Mesendoderm (in vitro differentiated cells): ENCODE measurements at regions not wholly inside any gene's neighbourhood (a gene's known extent, or its start where the extent isn't known, plus 50 kb on each side); places are given as distances from the start of the nearest gene placed in this dataset.

Source experiments
- DNase-seq: peaks from one replicate; pipeline ENCODE4 v3.0.0; 2013
- H2AK5ac ChIP-seq: 2 replicates; pipeline ENCODE4 v1.6.1; 2013; ENCODE audit warnings: low read length, inconsistent platforms
- H2BK120ac ChIP-seq: 2 replicates; pipeline ENCODE4 v1.6.1; 2013; ENCODE audit warnings: low read depth, mild to moderate bottlenecking, low read length, moderate library complexity, mixed read lengths
- H2BK15ac ChIP-seq: replicated peaks from 2 replicates; pipeline ENCODE4 v1.6.1; 2013; ENCODE audit warnings: low read depth, mild to moderate bottlenecking, moderate library complexity
- H2BK5ac ChIP-seq: 2 replicates; pipeline ENCODE4 v1.6.1; 2013; ENCODE audit warnings: low read length, inconsistent platforms
- H3K18ac ChIP-seq: 2 replicates; pipeline ENCODE4 v1.6.1; 2013; ENCODE audit warnings: mild to moderate bottlenecking, low read length, mixed read lengths
- H3K23ac ChIP-seq: one replicate; pipeline ENCODE4 v1.6.1; 2013; ENCODE audit warnings: low read length
- H3K27ac ChIP-seq: 2 replicates; pipeline ENCODE4 v1.5.1; 2013; ENCODE audit warnings: low read depth, mild to moderate bottlenecking, inconsistent platforms, low read length, moderate library complexity
- H3K27me3 ChIP-seq: 2 replicates; pipeline ENCODE4 v1.6.1; 2013; ENCODE audit warnings: low read length, control low read depth, mild to moderate bottlenecking, inconsistent platforms; ENCODE audit not compliant: insufficient read depth, poor library complexity
- H3K36me3 ChIP-seq: 2 replicates; pipeline ENCODE4 v1.6.1; 2013; ENCODE audit warnings: low read length, inconsistent platforms; ENCODE audit not compliant: control insufficient read depth, insufficient read depth
- H3K4ac ChIP-seq: one replicate; pipeline ENCODE4 v1.6.1; 2013; ENCODE audit warnings: low read depth, mild to moderate bottlenecking, low read length, moderate library complexity
- H3K4me1 ChIP-seq: 2 replicates; pipeline ENCODE4 v1.6.1; 2013; ENCODE audit warnings: low read depth, low read length, inconsistent platforms; ENCODE audit not compliant: control insufficient read depth
- H3K4me2 ChIP-seq: 2 replicates; pipeline ENCODE4 v1.6.1; 2013; ENCODE audit warnings: low read length
- H3K4me3 ChIP-seq: 2 replicates; pipeline ENCODE4 v1.5.1; 2013; ENCODE audit warnings: mild to moderate bottlenecking, low read length
- H3K56ac ChIP-seq: one replicate; pipeline ENCODE4 v1.6.1; 2013; ENCODE audit warnings: low read length
- H3K79me1 ChIP-seq: 2 replicates; pipeline ENCODE4 v1.6.1; 2013; ENCODE audit warnings: low read length, inconsistent platforms
- H3K79me2 ChIP-seq: 2 replicates; pipeline ENCODE4 v1.6.1; 2013; ENCODE audit warnings: mild to moderate bottlenecking, low read length; ENCODE audit not compliant: control insufficient read depth, insufficient read depth
- H3K9ac ChIP-seq: 2 replicates; pipeline ENCODE4 v1.6.1; 2013; ENCODE audit warnings: low read length, inconsistent platforms
- H4K5ac ChIP-seq: one replicate; pipeline ENCODE4 v1.6.1; 2013; ENCODE audit warnings: low read length
- H4K8ac ChIP-seq: one replicate; pipeline ENCODE4 v1.6.1; 2013; ENCODE audit warnings: low read depth, mild to moderate bottlenecking, control low read depth, low read length, moderate library complexity
- WGBS: extraction: QIAGEN DNeasy Blood & Tissue Kit; methylation state at CpG from one replicate; pipeline ENCODE4 v1.1.7; 2013; ENCODE audit warnings: low lambda C conversion rate, missing lambda C conversion rate; ENCODE audit not compliant: insufficient coverage; ENCODE audit errors: extremely low coverage; 5-methylcytosine and 5-hydroxymethylcytosine counted together

DNA sequence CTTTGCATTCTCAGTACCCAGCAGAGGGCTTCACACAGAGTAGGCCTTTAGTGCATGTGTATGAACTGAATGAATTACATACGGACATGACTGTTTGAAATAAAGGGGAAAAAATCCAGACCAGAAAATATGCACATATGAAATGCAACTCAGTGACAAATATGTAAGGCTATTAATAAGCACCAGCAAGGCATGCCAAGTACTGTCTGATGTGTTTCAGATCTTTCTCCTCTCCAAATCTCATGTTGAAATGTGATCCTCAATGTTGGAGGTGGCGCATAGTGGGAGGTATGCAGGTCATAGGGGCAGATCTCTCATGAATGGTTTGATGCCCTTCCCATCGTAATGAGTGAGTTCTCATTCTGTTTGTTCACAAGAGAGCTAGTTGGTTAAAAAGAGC is 87.3 kb upstream of the TOMM7 start:
- Histone ChIP-seq H3K4me3 (no peak overlapping the region), H4K5ac (no peak overlapping the region), H3K4me1 (no peaks in the 10 kb centered on the region), H3K36me3 (no peaks in the 10 kb centered on the region), H3K79me1 (no peaks in the 10 kb centered on the region), H2AK5ac (no peak overlapping the region), H4K8ac (no peak overlapping the region), H3K18ac (no peak overlapping the region), H3K56ac (no peak overlapping the region), H3K27ac (no peak overlapping the region), H2BK15ac (no peak overlapping the region), H3K23ac (no peak overlapping the region), H3K27me3 (no peaks in the 10 kb centered on the region), H2BK5ac (no peak overlapping the region), H3K9ac (no peak overlapping the region), H3K4ac (no peak overlapping the region), H3K79me2 (no peaks in the 10 kb centered on the region), H3K4me2 (no peak overlapping the region), H2BK120ac (no peak overlapping the region)
- WGBS = no CpG with 5 or more reads among the region's 3 CpGs
- no peak for DNase-seq

GRCh38 chr7:22907805-22908204 is 85.2 kb upstream of the TOMM7 start:
- Histone ChIP-seq H3K27ac (no peak overlapping the region), H3K18ac (no peak overlapping the region), H3K4ac (no peak overlapping the region), H3K36me3 (no peaks in the 10 kb centered on the region), H3K79me1 (no peaks in the 10 kb centered on the region), H3K4me1 (no peaks in the 10 kb centered on the region), H3K79me2 (no peaks in the 10 kb centered on the region), H3K9ac (no peak overlapping the region), H4K5ac (no peak overlapping the region), H3K4me3 (no peak overlapping the region), H3K56ac (no peak overlapping the region), H3K23ac (no peak overlapping the region), H3K4me2 (no peak overlapping the region), H2BK120ac (no peak overlapping the region), H4K8ac (no peak overlapping the region), H2AK5ac (no peak overlapping the region), H3K27me3 (no peaks in the 10 kb centered on the region), H2BK15ac (no peak overlapping the region), H2BK5ac (no peak overlapping the region)
- no CpG with 5 or more reads among the region's 3 CpGs for WGBS
- no peak for DNase-seq

DNA sequence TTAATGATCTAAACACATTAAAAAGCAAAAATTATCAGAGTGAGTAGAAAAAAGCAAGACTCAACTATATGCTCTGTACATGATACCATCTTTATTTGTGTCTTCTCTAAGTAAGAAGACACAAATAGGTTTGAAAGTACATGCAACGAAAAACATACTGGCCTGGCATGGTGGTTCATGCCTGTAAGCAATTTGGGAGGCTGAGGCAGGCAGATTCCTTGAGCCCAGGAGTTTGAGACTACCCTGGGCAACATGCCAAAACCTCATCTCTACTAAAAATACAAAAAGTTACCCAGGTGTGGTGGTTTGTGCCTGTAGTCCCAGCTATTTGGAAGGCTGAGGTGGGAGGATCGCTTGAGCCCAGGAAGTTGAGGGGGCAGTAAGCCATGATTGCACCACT is 78.1 kb upstream of the TOMM7 start:
- WGBS = no CpG with 5 or more reads among the region's 2 CpGs
- H3K79me1 ChIP-seq = no peaks in the 10 kb centered on the region
- no peak overlapping the region for H3K27ac ChIP-seq
- H3K9ac ChIP-seq = no peak overlapping the region
- H3K79me2 ChIP-seq = no peaks in the 10 kb centered on the region
- H2AK5ac ChIP-seq = no peak overlapping the region
- H3K4me3 ChIP-seq = no peak overlapping the region
- no peaks in the 10 kb centered on the region for H3K4me1 ChIP-seq
- DNase-seq = no peak
- no peak overlapping the region for H4K5ac ChIP-seq
- no peak overlapping the region for H3K56ac ChIP-seq
- no peak overlapping the region for H3K4ac ChIP-seq
- H3K27me3 ChIP-seq = no peaks in the 10 kb centered on the region
- H3K18ac ChIP-seq = no peak overlapping the region
- no peak overlapping the region for H2BK15ac ChIP-seq
- H3K4me2 ChIP-seq = no peak overlapping the region
- H2BK5ac ChIP-seq = no peak overlapping the region
- no peak overlapping the region for H2BK120ac ChIP-seq
- H4K8ac ChIP-seq = no peak overlapping the region
- no peaks in the 10 kb centered on the region for H3K36me3 ChIP-seq
- no peak overlapping the region for H3K23ac ChIP-seq

DNA sequence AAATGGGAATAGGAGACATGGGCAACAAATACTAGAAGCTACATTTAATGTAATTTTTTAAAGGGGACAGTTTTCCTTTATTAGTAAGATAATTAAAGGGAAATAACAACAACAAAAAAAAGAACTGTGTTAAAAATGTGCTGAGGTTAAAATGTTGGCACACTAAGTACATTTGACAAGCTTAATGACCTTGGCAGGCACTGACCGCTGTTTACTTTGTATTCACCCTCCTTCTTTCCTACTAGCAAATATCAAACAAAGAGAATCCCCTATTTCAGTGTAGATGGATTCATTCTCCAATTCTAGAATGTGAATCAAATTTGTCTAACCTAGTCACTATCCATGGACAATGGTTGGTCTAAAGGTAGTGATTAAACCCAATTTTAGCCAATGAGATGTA is 77.5 kb upstream of the TOMM7 start:
- Histone ChIP-seq H3K27me3 (no peaks in the 10 kb centered on the region), H3K79me2 (no peaks in the 10 kb centered on the region), H2BK15ac (no peak overlapping the region), H3K36me3 (no peaks in the 10 kb centered on the region), H3K4ac (no peak overlapping the region), H3K56ac (no peak overlapping the region), H3K27ac (no peak overlapping the region), H2AK5ac (no peak overlapping the region), H3K23ac (no peak overlapping the region), H4K5ac (no peak overlapping the region), H3K9ac (no peak overlapping the region), H3K79me1 (no peaks in the 10 kb centered on the region), H4K8ac (no peak overlapping the region), H3K18ac (no peak overlapping the region), H3K4me3 (no peak overlapping the region), H2BK120ac (no peak overlapping the region), H3K4me2 (no peak overlapping the region), H2BK5ac (no peak overlapping the region), H3K4me1 (no peaks in the 10 kb centered on the region)
- WGBS = no CpG with 5 or more reads among the region's 1 CpG
- no peak for DNase-seq

GRCh38 chr7:22896917-22897316 is 74.3 kb upstream of the TOMM7 start:
- no peak overlapping the region for H2BK15ac ChIP-seq
- no peak overlapping the region for H3K23ac ChIP-seq
- H2AK5ac ChIP-seq = no peak overlapping the region
- no CpG with 5 or more reads among the region's 5 CpGs for WGBS
- no peaks in the 10 kb centered on the region for H3K79me2 ChIP-seq
- no peak overlapping the region for H3K9ac ChIP-seq
- no peaks in the 10 kb centered on the region for H3K27me3 ChIP-seq
- no peak overlapping the region for H3K4ac ChIP-seq
- H2BK5ac ChIP-seq = no peak overlapping the region
- H3K4me2 ChIP-seq = no peak overlapping the region
- H3K36me3 ChIP-seq = no peaks in the 10 kb centered on the region
- no peak overlapping the region for H2BK120ac ChIP-seq
- no peaks in the 10 kb centered on the region for H3K79me1 ChIP-seq
- H4K5ac ChIP-seq = no peak overlapping the region
- no peak overlapping the region for H3K18ac ChIP-seq
- H3K27ac ChIP-seq = no peak overlapping the region
- DNase-seq = peak; percentile 83
- H4K8ac ChIP-seq = no peak overlapping the region
- no peak overlapping the region for H3K4me3 ChIP-seq
- H3K4me1 ChIP-seq = no peaks in the 10 kb centered on the region
- H3K56ac ChIP-seq = no peak overlapping the region

GRCh38 chr7:22895828-22896165 is 73.1 kb upstream of the TOMM7 start:
- H3K9ac ChIP-seq = no peak overlapping the region
- no peaks in the 10 kb centered on the region for H3K27me3 ChIP-seq
- no peaks in the 10 kb centered on the region for H3K4me1 ChIP-seq
- no peak overlapping the region for H2AK5ac ChIP-seq
- no peak overlapping the region for H3K27ac ChIP-seq
- no CpG with 5 or more reads among the region's 2 CpGs for WGBS
- H2BK120ac ChIP-seq = no peak overlapping the region
- no peak overlapping the region for H3K4me2 ChIP-seq
- no peaks in the 10 kb centered on the region for H3K79me2 ChIP-seq
- no peak overlapping the region for H2BK5ac ChIP-seq
- no peaks in the 10 kb centered on the region for H3K36me3 ChIP-seq
- no peak overlapping the region for H4K8ac ChIP-seq
- H3K4ac ChIP-seq = no peak overlapping the region
- H3K79me1 ChIP-seq = no peaks in the 10 kb centered on the region
- H3K56ac ChIP-seq = no peak overlapping the region
- DNase-seq = no peak
- H4K5ac ChIP-seq = no peak overlapping the region
- no peak overlapping the region for H3K4me3 ChIP-seq
- H2BK15ac ChIP-seq = no peak overlapping the region
- no peak overlapping the region for H3K18ac ChIP-seq
- H3K23ac ChIP-seq = no peak overlapping the region
